ENCODE measurements at regions not wholly inside any gene's neighbourhood (a gene's known extent, or its start where the extent isn't known, plus 50 kb on each side); places are given as distances from the start of the nearest gene placed in this dataset.

DNA sequence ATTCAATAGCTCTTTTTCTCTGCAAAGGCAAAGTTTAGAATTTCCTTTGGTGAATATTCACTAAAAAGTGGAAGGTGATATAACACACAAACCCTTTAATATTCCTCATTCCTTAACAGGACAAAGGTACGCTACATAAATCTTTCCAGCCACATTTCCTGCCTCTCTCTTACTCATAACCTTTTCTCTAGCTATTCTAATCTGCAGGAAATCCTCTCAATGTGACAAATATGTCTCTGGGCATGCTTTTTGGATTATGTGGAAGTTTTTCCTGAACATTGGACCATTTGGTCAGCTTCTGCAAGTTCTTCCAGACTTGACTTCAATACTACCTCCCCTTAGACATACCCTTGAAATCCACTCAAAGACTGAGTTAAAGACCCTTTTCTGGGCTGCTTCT lies 186.3 kb upstream of the TUSC1 start:
- no peaks in the 10 kb centered on the region for H3K79me2 ChIP-seq (ENCODE audit: insufficient read depth, low read depth)
- H3K27ac ChIP-seq: no peak overlapping the region
- no peak overlapping the region for H2AFZ ChIP-seq (ENCODE audit: low read depth)
- no peak for TF ChIP-seq CTCF (conservative IDR thresholded peaks at IDR 0.05; ENCODE audit: low read depth, low read length)
- no peaks in the 10 kb centered on the region for H3K4me1 ChIP-seq (ENCODE audit: low read depth, poor library complexity, severe bottlenecking)
- no peak overlapping the region for H3K9ac ChIP-seq
- H3K27me3 ChIP-seq (ENCODE audit: insufficient read depth, low read depth): no peaks in the 10 kb centered on the region
- H3K4me3 ChIP-seq (IDR thresholded peaks at IDR 0.05; ENCODE audit: insufficient read depth, low read depth, low read length): no peak overlapping the region
- no peak overlapping the region for H3K4me2 ChIP-seq
- no peaks in the 10 kb centered on the region for H4K20me1 ChIP-seq (ENCODE audit: insufficient read depth)
- no peaks in the 10 kb centered on the region for H3K36me3 ChIP-seq (ENCODE audit: insufficient read depth)

DNA sequence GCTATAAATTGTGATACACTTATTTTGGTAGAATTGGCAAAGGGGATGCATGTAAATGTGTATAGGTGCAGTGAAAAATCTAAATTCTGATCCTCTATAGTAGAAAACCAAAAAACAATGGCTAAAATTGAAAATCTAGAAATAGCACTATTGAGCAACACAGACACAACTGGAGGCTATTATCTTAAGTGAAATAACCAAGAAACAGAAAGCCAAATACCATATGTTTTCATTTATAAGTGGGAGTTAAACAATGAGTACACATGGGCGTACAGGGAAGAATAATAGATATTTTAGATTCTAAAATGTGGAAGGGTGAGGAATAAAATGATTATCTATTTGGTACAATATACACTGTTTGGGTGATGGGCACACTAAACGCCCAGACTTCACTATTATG lies 183.2 kb upstream of the TUSC1 start:
- Histone ChIP-seq H3K27ac (no peak overlapping the region), H3K4me3 (IDR thresholded peaks at IDR 0.05; ENCODE audit: insufficient read depth, low read depth, low read length) (no peak overlapping the region), H4K20me1 (ENCODE audit: insufficient read depth) (no peaks in the 10 kb centered on the region), H3K4me1 (ENCODE audit: low read depth, poor library complexity, severe bottlenecking) (no peaks in the 10 kb centered on the region), H2AFZ (ENCODE audit: low read depth) (no peak overlapping the region), H3K36me3 (ENCODE audit: insufficient read depth) (no peaks in the 10 kb centered on the region), H3K27me3 (ENCODE audit: insufficient read depth, low read depth) (no peaks in the 10 kb centered on the region), H3K4me2 (no peak overlapping the region), H3K9ac (no peak overlapping the region), H3K79me2 (ENCODE audit: insufficient read depth, low read depth) (no peaks in the 10 kb centered on the region)
- TF ChIP-seq CTCF (conservative IDR thresholded peaks at IDR 0.05; ENCODE audit: low read depth, low read length): no peak

GRCh38 chr9:25857147-25857546 lies 178.9 kb upstream of the TUSC1 start:
- TF ChIP-seq CTCF (conservative IDR thresholded peaks at IDR 0.05; ENCODE audit: low read depth, low read length): no peak
- Histone ChIP-seq H3K9ac (no peak overlapping the region), H3K27me3 (ENCODE audit: insufficient read depth, low read depth) (no peaks in the 10 kb centered on the region), H3K27ac (no peak overlapping the region), H3K4me2 (no peak overlapping the region), H3K4me3 (IDR thresholded peaks at IDR 0.05; ENCODE audit: insufficient read depth, low read depth, low read length) (no peak overlapping the region), H3K36me3 (ENCODE audit: insufficient read depth) (no peaks in the 10 kb centered on the region), H3K79me2 (ENCODE audit: insufficient read depth, low read depth) (no peaks in the 10 kb centered on the region), H4K20me1 (ENCODE audit: insufficient read depth) (no peaks in the 10 kb centered on the region), H2AFZ (ENCODE audit: low read depth) (no peak overlapping the region), H3K4me1 (ENCODE audit: low read depth, poor library complexity, severe bottlenecking) (no peaks in the 10 kb centered on the region)

GRCh38 chr9:25850803-25851202 lies 172.6 kb upstream of the TUSC1 start:
- Histone ChIP-seq H3K4me2 (no peak overlapping the region), H3K79me2 (ENCODE audit: insufficient read depth, low read depth) (no peaks in the 10 kb centered on the region), H3K36me3 (ENCODE audit: insufficient read depth) (no peaks in the 10 kb centered on the region), H3K9ac (no peak overlapping the region), H3K4me1 (ENCODE audit: low read depth, poor library complexity, severe bottlenecking) (no peaks in the 10 kb centered on the region), H2AFZ (ENCODE audit: low read depth) (no peak overlapping the region), H3K4me3 (IDR thresholded peaks at IDR 0.05; ENCODE audit: insufficient read depth, low read depth, low read length) (no peak overlapping the region), H4K20me1 (ENCODE audit: insufficient read depth) (no peaks in the 10 kb centered on the region), H3K27ac (no peak overlapping the region), H3K27me3 (ENCODE audit: insufficient read depth, low read depth) (no peaks in the 10 kb centered on the region)
- no peak for TF ChIP-seq CTCF (conservative IDR thresholded peaks at IDR 0.05; ENCODE audit: low read depth, low read length)

DNA sequence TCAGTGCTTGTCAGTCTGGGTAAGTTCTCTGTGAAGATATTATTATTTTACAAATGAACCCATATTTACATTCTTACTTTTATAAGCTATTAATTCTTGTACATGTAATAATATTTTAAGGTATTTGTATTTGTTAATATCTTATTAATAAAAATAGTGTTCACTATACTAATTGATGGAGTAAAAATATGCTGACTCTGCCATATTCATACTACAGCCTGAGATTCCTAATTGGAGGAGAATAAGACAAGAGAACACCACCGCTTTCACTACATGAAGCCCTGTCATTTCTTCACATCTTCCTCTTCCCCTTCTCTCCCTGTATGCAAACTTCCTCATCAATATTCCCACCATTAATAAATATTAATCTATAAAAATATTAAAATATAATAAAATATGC lies 167.6 kb upstream of the TUSC1 start:
- Histone ChIP-seq H2AFZ (ENCODE audit: low read depth) (no peak overlapping the region), H3K4me3 (IDR thresholded peaks at IDR 0.05; ENCODE audit: insufficient read depth, low read depth, low read length) (no peak overlapping the region), H3K4me1 (ENCODE audit: low read depth, poor library complexity, severe bottlenecking) (no peaks in the 10 kb centered on the region), H3K36me3 (ENCODE audit: insufficient read depth) (no peaks in the 10 kb centered on the region), H3K27ac (no peak overlapping the region), H3K27me3 (ENCODE audit: insufficient read depth, low read depth) (no peaks in the 10 kb centered on the region), H4K20me1 (ENCODE audit: insufficient read depth) (no peaks in the 10 kb centered on the region), H3K9ac (no peak overlapping the region), H3K79me2 (ENCODE audit: insufficient read depth, low read depth) (no peaks in the 10 kb centered on the region), H3K4me2 (no peak overlapping the region)
- no peak for TF ChIP-seq CTCF (conservative IDR thresholded peaks at IDR 0.05; ENCODE audit: low read depth, low read length)

Data from KMS-11 (cell line).